ENCODE measurements at regions not wholly inside any gene's neighbourhood (a gene's known extent, or its start where the extent isn't known, plus 50 kb on each side); places are given as distances from the start of the nearest gene placed in this dataset.

- no peaks in the 10 kb centered on the region for H3K9me3 ChIP-seq (ENCODE audit: control insufficient read depth in 4 of 4, low read length in 3 of 4)
- no peaks in the 10 kb centered on the region for H3K36me3 ChIP-seq (ENCODE audit: control insufficient read depth in 4 of 4, insufficient read depth in 3 of 4, low read depth in 1 of 4, low read length in 3 of 4)
Observed at GRCh38 chr5:42306287-42306686, 117.0 kb upstream of the GHR start.

More at GRCh38 chr5:42306287-42306686, 117.0 kb upstream of the GHR start:
- TF ChIP-seq FOXA1 (IDR thresholded peaks at IDR 0.05) (no peak), ZBTB33 (IDR thresholded peaks at IDR 0.05) (no peak), RAD21 (IDR thresholded peaks at IDR 0.05) (no peak), ATF3 (IDR thresholded peaks at IDR 0.05) (no peak), REST (IDR thresholded peaks at IDR 0.05) (no peak), CTCF (IDR thresholded peaks at IDR 0.05; ENCODE audit: low read depth, low read length, missing input control) (no peak), TAF1 (conservative IDR thresholded peaks at IDR 0.05) (no peak), RXRA (IDR thresholded peaks at IDR 0.05) (no peak), FOXA2 (IDR thresholded peaks at IDR 0.05) (no peak), SP1 (IDR thresholded peaks at IDR 0.05) (no peak), HNF4G (IDR thresholded peaks at IDR 0.05) (no peak), JUND (IDR thresholded peaks at IDR 0.05) (no peak), MAX (IDR thresholded peaks at IDR 0.05) (no peak), NR2F2 (IDR thresholded peaks at IDR 0.05) (no peak), GABPA (IDR thresholded peaks at IDR 0.05 in 1 of 2, conservative IDR thresholded peaks at IDR 0.05 in 1 of 2) (no peak)
- WGBS: 60% methylated on average over 1 of the region's 1 CpG
- no peak overlapping the region for H3K4me3 ChIP-seq (ENCODE audit: low read depth in 1 of 3, low read length in 3 of 3)
- no peak overlapping the region for H3K27ac ChIP-seq (ENCODE audit: low read depth in 1 of 2, low read length in 2 of 2)
- DNase-seq (ENCODE audit: low spot score): no peak
- no peaks in the 10 kb centered on the region for H3K27me3 ChIP-seq (ENCODE audit: control insufficient read depth in 4 of 4, insufficient read depth in 4 of 4, low read length in 3 of 4)
- no peaks in the 10 kb centered on the region for H3K4me1 ChIP-seq (ENCODE audit: control insufficient read depth in 4 of 4, insufficient read depth in 4 of 4, low read length in 3 of 4)
- no peak overlapping the region for H3K9ac ChIP-seq (ENCODE audit: low read depth in 1 of 2, low read length in 2 of 2)

Measured in liver (tissue), 8 donors.